ENCODE measurements at regions not wholly inside any gene's neighbourhood (a gene's known extent, or its start where the extent isn't known, plus 50 kb on each side); places are given as distances from the start of the nearest gene placed in this dataset.

- no peak for TF ChIP-seq CTCF (IDR thresholded peaks at IDR 0.05)
- TF ChIP-seq POLR2A (IDR thresholded peaks at IDR 0.05; ENCODE audit: low read depth): no peak
Observed at GRCh38 chr15:69760890-69761568, 308.4 kb downstream of the RPLP1 start.

Measured in esophagus muscularis mucosa (tissue), 3 donors.